ENCODE measurements at regions not wholly inside any gene's neighbourhood (a gene's known extent, or its start where the extent isn't known, plus 50 kb on each side); places are given as distances from the start of the nearest gene placed in this dataset.
"Not testable (repeated sequence)": the region's sequence is repeated elsewhere in the genome, so short reads cannot be mapped to it uniquely, and the experiment has no call there.

DNA sequence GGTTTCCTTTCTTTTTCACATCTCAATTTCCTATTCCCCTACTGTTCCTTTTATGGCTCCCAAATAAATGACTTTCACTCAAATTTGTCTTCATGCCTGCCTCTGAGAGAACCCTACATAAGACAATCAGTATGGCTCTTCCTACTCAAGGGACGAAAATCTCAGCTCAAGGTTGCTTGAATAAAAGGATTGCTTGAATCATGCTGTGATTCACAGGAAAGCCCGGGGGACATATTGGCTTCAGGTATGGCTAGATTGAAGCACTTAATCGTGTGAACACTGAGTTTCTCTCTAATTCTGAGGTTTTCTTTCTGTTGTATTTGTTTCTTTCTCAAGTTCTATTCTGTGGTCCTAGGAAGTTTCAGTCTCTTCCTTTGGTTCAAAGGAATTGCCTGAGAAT, 140.3 kb upstream of the SULF2 start:
- no peak for DNase-seq (ENCODE audit: low read depth)
- H3K4me3 ChIP-seq (ENCODE audit: low read depth, low read length), result no peak overlapping the region
- TF ChIP-seq, protein P1, sequence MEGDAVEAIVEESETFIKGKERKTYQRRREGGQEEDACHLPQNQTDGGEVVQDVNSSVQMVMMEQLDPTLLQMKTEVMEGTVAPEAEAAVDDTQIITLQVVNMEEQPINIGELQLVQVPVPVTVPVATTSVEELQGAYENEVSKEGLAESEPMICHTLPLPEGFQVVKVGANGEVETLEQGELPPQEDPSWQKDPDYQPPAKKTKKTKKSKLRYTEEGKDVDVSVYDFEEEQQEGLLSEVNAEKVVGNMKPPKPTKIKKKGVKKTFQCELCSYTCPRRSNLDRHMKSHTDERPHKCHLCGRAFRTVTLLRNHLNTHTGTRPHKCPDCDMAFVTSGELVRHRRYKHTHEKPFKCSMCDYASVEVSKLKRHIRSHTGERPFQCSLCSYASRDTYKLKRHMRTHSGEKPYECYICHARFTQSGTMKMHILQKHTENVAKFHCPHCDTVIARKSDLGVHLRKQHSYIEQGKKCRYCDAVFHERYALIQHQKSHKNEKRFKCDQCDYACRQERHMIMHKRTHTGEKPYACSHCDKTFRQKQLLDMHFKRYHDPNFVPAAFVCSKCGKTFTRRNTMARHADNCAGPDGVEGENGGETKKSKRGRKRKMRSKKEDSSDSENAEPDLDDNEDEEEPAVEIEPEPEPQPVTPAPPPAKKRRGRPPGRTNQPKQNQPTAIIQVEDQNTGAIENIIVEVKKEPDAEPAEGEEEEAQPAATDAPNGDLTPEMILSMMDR (IDR thresholded peaks at IDR 0.05; ENCODE audit: insufficient read depth, low read length), result no peak

DNA sequence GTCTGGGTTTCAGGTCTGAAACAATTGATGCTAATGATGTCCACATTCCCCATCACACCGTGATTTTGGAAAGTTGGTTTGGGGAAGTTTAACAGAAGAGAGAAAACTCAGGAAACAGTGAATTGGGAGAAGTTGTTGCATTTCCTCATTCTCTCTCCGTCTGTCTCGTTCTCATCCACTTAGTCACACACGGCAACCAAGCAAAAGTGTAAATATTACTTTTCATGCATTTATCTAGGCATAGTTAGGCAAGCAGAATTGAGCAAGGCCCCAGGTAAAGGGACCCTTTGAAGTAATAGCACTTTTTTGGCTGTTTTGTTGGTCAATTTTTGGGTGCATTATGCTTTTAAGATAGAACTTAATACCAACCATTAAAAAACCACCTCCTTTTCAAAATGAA, 137.0 kb upstream of the SULF2 start:
- no peak overlapping the region for H3K4me3 ChIP-seq (ENCODE audit: low read depth, low read length)
- TF ChIP-seq, protein P1 (IDR thresholded peaks at IDR 0.05; ENCODE audit: insufficient read depth, low read length), result no peak
- no peak for DNase-seq (ENCODE audit: low read depth)

DNA sequence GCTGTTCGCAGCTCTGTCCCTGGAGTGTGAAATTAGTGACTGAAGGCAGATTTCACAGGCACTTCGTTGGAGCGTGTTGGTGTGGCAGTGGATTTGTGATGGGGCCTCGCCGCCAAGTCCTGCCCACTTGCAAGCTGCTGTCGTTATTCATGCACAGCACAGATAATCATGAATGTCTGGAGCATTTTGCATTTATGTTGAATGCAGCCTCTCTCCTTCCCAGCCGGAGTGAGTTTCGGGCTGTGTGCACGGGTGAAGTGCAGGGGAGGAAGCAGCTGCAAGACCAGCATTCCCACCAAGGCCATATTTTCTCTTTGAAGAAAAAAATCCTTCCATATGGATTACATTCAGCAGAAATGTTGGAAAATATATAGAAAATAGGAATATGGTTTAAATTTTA, 136.5 kb upstream of the SULF2 start:
- H3K4me3 ChIP-seq (ENCODE audit: low read depth, low read length); DNase-seq (ENCODE audit: low read depth): not testable (repeated sequence)

DNA sequence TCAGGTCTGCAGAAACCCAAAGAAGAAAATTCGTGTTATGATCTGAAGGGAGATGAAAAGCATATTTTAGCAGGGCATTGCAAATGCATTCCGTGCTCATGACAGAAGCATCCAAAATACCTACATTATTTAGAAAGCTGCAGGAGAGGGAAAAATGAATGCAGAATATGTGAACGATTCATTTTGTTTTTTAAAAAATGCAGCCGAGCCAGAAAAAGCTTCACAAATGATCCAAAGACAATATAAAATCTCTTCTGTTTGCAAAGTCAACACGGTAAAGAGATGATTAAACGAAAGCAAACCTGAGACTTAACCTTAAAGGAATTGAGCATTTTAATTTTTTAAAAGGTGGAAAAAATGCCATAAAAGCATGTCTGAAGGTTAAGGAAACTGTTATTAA, 136.1 kb upstream of the SULF2 start:
- TF ChIP-seq, protein P1 (IDR thresholded peaks at IDR 0.05; ENCODE audit: insufficient read depth, low read length), result no peak
- no peak overlapping the region for H3K4me3 ChIP-seq (ENCODE audit: low read depth, low read length)
- DNase-seq (ENCODE audit: low read depth), result no peak

DNA sequence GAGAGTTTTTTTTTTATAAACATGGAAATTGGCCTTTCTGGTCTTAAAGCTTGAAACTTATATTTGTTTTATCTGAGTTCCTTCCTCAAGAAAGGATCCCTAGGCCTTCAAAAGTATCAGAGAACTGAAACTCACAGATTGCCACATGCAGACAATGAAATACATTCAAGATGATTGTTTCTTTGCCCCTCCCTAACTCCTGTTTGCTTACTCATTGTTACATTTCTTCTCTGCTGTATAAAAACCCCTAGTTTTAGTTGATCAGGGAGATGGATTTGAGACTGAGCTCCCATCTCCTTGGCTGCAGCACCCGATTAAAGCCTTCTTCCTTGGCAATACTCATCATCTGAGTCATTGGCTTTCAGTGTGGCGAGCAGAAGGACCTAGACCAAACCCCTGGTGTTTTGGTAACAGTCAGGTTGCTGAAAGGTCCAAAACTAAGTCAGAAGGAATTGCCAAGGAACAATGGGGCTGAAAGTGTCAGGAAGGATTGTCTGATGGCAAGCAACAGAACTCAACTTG, 132.3 kb upstream of the SULF2 start:
- TF ChIP-seq, protein P1 (IDR thresholded peaks at IDR 0.05; ENCODE audit: insufficient read depth, low read length), result no peak
- DNase-seq (ENCODE audit: low read depth), result no peak
- no peak overlapping the region for H3K4me3 ChIP-seq (ENCODE audit: low read depth, low read length)

DNA sequence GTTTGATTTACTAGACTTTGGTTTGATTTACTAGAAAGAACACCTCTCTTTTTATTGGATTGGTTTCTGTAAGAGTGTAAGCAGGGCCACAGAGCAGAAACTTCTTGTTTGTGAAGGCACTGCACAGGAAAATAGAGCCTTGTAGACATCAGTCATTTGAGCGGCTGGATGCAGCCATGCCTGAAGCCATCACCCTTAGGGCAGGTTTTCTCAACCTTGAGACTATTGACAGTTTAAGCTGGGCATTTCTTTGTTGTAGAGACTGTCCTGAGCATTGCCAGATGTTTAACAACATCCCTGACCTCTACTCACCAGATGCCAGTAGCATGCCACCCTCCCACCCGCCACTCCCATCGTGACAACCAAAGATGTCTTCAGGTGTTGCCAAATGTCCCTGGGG, 130.2 kb upstream of the SULF2 start:
- TF ChIP-seq, protein P1 (IDR thresholded peaks at IDR 0.05; ENCODE audit: insufficient read depth, low read length), result no peak
- DNase-seq (ENCODE audit: low read depth), result no peak
- no peak overlapping the region for H3K4me3 ChIP-seq (ENCODE audit: low read depth, low read length)

DNA sequence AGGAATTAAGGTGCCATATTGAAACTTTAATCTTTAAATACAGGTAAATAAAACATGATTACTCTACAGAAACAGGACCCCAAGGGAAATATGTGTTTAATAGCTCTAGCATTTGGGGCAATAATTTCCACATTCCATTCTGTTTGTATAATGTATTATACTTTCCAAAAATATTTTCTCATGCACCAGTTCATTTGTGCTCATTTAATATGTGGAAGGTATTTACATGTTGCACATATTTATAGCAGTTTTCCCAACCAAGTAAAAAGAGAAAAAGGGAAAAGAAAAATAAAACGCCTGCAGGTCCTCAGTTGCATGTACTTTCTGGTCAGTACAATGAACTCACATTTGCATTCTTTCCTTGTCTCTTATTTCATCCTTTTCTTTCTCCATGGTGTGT, 129.5 kb upstream of the SULF2 start:
- no peak overlapping the region for H3K4me3 ChIP-seq (ENCODE audit: low read depth, low read length)
- TF ChIP-seq, protein P1 (IDR thresholded peaks at IDR 0.05; ENCODE audit: insufficient read depth, low read length), result no peak
- DNase-seq (ENCODE audit: low read depth), result no peak

DNA sequence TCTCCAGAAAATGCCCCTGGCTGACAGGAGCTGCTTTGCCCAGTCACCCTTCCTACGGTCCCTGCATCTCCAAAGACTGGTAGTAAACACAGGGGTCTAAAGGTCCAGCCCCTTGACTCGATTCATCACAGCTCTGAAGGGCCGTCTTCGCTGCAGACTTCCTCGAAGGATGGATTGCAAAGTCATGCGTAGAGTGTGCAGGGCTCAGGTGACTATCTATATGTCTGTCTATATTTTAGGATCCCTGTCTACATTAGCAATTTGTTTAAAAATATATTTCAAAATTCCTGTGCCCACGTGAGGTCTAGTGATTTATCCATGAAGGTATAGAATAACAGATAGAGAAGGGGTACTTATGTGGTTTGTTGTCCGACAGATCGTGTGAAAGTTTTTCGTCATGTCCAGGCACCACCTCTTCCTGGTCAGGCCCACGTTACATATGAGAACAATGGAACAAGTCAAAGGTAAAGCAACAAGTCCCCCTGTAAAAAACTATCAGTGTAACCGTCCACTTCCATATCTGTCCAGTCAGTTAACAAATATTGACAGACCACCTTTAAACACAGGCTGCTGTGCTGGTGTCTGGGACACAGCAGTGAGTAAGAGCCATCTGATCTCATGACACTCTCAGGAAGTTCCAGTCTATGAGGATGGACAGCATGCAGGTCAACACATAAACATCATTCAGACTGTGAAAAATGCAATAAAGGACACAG, 127.7 kb upstream of the SULF2 start:
- not testable (repeated sequence) for H3K4me3 ChIP-seq (ENCODE audit: low read depth, low read length); DNase-seq (ENCODE audit: low read depth)

DNA sequence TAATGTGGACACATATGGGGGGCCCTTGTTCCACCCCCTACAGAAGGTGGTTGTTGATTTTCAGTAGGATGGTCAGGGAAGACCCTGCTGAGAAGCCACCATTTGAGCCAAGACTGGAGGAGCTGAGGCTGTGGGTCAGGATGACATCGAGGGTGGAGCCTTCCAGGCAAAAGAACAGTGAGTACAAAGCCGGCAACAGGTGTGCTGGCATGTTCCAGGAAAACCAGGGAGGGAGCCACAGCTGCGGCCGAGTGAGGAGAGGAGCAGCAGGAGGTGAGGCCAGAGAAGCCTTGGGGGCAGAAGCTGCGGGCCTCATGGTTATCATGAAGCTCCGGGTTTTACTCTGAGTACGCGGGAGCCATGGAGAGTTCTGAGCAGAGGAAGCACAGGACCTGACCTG, 126.9 kb upstream of the SULF2 start:
- H3K4me3 ChIP-seq (ENCODE audit: low read depth, low read length); DNase-seq (ENCODE audit: low read depth): not testable (repeated sequence)

DNA sequence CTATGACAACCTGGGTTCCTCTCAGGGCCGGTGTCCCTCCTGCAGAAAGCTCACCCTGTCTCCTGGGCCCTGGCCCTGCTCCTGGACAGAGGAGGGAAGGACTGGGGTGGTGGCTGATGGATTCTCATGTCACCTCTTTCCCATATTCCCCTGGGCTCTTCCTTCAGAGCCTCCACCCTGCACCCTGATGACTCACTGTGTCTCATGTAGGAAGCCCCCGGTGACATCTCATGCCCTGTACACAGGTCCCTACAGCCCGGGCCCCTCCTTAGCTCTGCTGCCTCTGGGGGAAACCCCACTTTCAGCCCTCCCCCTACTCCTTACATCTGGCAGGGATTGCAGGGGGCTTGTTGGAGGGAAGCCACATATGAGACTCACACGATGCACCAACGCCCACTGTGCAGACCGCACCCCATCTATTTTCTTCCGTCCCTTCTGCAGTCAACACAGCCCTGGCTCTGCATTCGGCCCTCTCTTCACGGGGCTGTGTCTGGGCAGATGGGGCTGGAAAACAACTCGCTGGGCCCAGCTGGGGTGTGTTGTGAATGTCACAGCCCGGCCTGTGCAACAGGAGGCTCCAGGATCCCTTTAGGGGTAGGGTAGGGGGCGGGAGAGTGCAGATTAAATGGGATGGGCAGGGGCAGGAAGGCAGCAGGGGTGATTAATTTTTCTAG, 124.6 kb upstream of the SULF2 start:
- H3K4me3 ChIP-seq (ENCODE audit: low read depth, low read length); DNase-seq (ENCODE audit: low read depth): not testable (repeated sequence)

DNA sequence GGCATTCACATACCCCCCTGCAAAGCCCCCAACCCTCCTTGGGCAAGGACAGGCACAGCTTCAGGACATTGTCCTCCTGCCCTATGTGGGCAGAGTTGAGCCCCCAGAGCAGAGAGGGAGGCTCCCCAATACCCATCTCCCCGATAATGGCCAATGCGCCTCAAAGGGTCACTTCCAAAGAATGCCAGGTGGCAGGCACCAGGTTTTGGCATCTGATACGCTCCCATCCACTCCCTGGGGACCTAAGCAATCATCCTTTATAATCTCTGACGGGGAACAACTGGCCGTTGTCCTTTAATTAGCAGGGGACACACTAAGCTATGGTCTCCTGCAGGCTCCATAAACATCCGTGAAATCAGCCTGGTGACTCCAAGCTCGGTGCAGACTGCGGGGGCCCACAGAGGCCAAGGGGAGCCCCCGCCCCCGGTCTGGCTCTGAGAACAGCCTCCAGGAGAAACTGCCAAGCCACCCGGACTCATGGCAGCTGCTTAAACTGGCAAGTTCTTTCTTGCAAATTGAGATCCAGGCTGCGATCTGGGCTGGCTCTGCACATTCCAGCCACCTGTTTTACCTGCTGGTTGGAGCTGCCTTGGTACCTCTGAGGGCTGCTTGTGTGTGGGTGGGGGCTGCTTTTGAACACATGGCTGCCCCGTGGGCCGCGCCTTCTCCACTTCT, 123.2 kb upstream of the SULF2 start:
- not testable (repeated sequence) for DNase-seq (ENCODE audit: low read depth); H3K4me3 ChIP-seq (ENCODE audit: low read depth, low read length)
